ENCODE measurements at regions not wholly inside any gene's neighbourhood (a gene's known extent, or its start where the extent isn't known, plus 50 kb on each side); places are given as distances from the start of the nearest gene placed in this dataset.
A peak's percentile ranks its signal among the peaks of the same experiment; 100 is the strongest.

DNA sequence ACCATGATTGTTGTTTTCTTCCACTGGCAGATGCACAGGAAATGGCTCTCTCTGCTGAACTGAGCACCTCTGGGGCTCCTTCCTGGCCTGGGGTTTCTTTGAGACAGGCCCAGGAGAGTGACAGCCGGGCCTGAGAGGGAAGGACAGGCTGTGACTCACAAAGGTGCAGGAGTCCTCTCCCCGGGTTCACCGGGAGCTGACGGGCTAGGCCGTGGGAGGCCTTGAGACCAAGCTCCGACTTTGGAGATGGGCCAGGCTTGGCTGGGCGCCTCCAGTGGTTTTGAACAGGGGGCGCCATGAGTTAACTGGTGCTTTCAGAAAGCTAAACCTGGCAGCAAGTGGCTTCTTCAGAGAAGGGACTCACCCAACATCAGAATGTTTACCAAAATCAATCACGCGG lies 143.4 kb downstream of the URI1 start (continued):
- TF ChIP-seq IKZF3 (tag by site-specific recombination; IDR thresholded peaks at IDR 0.05) (0 out of 2 replicates have a peak, but pooled peaks have one; percentile 34), ZBTB11 (tag by site-specific recombination; conservative IDR thresholded peaks at IDR 0.05; ENCODE audit: low read depth) (0 out of 2 replicates have a peak, but pooled peaks have one; percentile 32)

DNA sequence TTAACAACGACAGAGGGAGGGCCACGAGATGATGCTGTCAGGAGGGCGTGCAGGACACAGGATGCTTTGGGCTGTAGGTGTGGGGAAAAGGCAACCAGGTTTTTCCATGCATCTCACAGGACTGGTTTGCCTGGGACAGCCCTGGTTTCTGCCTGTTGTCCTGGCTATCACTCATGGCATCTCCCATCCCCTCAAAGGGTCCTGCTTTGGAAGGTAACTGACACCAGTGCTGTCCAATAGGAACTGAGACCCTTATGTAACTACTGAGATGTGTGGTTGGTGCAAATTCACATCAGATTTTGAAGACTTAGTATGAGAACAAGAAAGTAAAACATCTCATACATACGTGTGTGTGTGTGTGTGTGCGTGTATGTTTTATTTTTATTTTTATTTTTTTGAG lies 144.2 kb downstream of the URI1 start:
- H3K27ac ChIP-seq (ENCODE audit: extremely low read depth, low read depth, low read length) = no peak overlapping the region
- ChIA-PET POLR2A (no interaction called here), CTCF (interaction anchor here (0.7 to 1.9 kb wide), 11 partner anchors 13 to 576 kb away, joined by 3 to 5 read pairs (median 3); no protein-coding TSS in a partner anchor)
- TF ChIP-seq PRDM4 (tag by site-specific recombination; IDR thresholded peaks at IDR 0.05) = no peak
- TF ChIP-seq ZNF335 (tag by site-specific recombination; conservative IDR thresholded peaks at IDR 0.05) = peak; percentile 69; the same call in 1 of the 2 replicates
- no peak overlapping the region for H3K4me3 ChIP-seq (ENCODE audit: low read depth, low read length)
- no peaks in the 10 kb centered on the region for H3K36me3 ChIP-seq (ENCODE audit: control insufficient read depth in 2 of 2, insufficient read depth in 1 of 2, low read length in 2 of 2)
- H3K4me1 ChIP-seq (ENCODE audit: control insufficient read depth, insufficient read depth, low read length) = peaks cover 18% of the 10 kb centered on the region
- H3K9me3 ChIP-seq (ENCODE audit: control insufficient read depth, insufficient read depth, low read depth, low read length) = 0 out of 2 replicates have a peak, but pooled peaks cover 2% of the 10 kb centered on the region

DNA sequence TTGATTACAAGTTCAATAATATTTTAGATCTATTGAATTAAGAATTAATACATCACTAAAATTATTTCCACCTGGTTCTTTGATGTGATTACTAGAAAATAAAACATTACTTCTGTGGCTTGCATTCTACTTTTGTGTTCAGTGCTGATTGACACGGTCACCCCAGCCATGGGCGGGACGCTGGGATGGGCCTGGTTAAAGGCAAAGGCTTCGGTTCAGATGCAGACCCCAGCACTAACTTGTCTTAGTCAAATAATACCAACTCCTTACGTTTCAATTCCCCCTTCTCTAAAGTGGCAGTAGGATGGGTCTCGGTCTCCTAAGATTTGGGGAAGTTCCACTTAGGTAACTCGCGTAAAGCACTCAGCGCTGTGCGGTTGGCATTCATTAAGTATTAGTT lies 144.9 kb downstream of the URI1 start:
- Histone ChIP-seq H3K9me3 (ENCODE audit: control insufficient read depth, insufficient read depth, low read depth, low read length) (0 out of 2 replicates have a peak, but pooled peaks cover 2% of the 10 kb centered on the region), H3K27ac (ENCODE audit: extremely low read depth, low read depth, low read length) (no peak overlapping the region), H3K36me3 (ENCODE audit: control insufficient read depth in 2 of 2, insufficient read depth in 1 of 2, low read length in 2 of 2) (no peaks in the 10 kb centered on the region), H3K4me3 (ENCODE audit: low read depth, low read length) (no peak overlapping the region), H3K4me1 (ENCODE audit: control insufficient read depth, insufficient read depth, low read length) (peaks cover 18% of the 10 kb centered on the region)
- CTCF ChIA-PET = interaction anchor here (0.7 to 0.8 kb wide), 3 partner anchors 8 to 575 kb away, joined by 3 read pairs; no protein-coding TSS in a partner anchor
- POLR2A ChIA-PET = no interaction called here
- no peak for TF ChIP-seq ZNF843 (tag by site-specific recombination; IDR thresholded peaks at IDR 0.05)
- no peak for TF ChIP-seq GLIS1 (tag by site-specific recombination; IDR thresholded peaks at IDR 0.05)
- no peak for TF ChIP-seq ZNF16 (tag by site-specific recombination; IDR thresholded peaks at IDR 0.05; ENCODE audit: low read depth)
- no peak for TF ChIP-seq PATZ1 (tag by site-specific recombination; IDR thresholded peaks at IDR 0.05)
- TF ChIP-seq ZNF549 (tag by site-specific recombination; IDR thresholded peaks at IDR 0.05) = no peak
- no peak for TF ChIP-seq YY2 (tag by site-specific recombination; IDR thresholded peaks at IDR 0.05)
- TF ChIP-seq, protein P1, sequence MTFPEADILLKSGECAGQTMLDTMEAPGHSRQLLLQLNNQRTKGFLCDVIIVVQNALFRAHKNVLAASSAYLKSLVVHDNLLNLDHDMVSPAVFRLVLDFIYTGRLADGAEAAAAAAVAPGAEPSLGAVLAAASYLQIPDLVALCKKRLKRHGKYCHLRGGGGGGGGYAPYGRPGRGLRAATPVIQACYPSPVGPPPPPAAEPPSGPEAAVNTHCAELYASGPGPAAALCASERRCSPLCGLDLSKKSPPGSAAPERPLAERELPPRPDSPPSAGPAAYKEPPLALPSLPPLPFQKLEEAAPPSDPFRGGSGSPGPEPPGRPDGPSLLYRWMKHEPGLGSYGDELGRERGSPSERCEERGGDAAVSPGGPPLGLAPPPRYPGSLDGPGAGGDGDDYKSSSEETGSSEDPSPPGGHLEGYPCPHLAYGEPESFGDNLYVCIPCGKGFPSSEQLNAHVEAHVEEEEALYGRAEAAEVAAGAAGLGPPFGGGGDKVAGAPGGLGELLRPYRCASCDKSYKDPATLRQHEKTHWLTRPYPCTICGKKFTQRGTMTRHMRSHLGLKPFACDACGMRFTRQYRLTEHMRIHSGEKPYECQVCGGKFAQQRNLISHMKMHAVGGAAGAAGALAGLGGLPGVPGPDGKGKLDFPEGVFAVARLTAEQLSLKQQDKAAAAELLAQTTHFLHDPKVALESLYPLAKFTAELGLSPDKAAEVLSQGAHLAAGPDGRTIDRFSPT (tag by site-specific recombination; IDR thresholded peaks at IDR 0.05) = no peak
- no peak for TF ChIP-seq ZNF585B (tag by site-specific recombination; IDR thresholded peaks at IDR 0.05)
- no peak for TF ChIP-seq ZEB2 (tag by site-specific recombination; IDR thresholded peaks at IDR 0.05)
- TF ChIP-seq ZNF623 (tag by site-specific recombination; IDR thresholded peaks at IDR 0.05) = no peak
- no peak for TF ChIP-seq BCL6B (tag by site-specific recombination; IDR thresholded peaks at IDR 0.05)
- no peak for TF ChIP-seq ZNF777 (tag by site-specific recombination; IDR thresholded peaks at IDR 0.05; ENCODE audit: borderline replicate concordance)
- no peak for TF ChIP-seq ZNF19 (tag by site-specific recombination; IDR thresholded peaks at IDR 0.05; ENCODE audit: low read depth)
- TF ChIP-seq, protein P2, sequence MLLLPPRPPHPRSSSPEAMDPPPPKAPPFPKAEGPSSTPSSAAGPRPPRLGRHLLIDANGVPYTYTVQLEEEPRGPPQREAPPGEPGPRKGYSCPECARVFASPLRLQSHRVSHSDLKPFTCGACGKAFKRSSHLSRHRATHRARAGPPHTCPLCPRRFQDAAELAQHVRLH (tag by site-specific recombination; IDR thresholded peaks at IDR 0.05) = no peak
- TF ChIP-seq, protein P3, sequence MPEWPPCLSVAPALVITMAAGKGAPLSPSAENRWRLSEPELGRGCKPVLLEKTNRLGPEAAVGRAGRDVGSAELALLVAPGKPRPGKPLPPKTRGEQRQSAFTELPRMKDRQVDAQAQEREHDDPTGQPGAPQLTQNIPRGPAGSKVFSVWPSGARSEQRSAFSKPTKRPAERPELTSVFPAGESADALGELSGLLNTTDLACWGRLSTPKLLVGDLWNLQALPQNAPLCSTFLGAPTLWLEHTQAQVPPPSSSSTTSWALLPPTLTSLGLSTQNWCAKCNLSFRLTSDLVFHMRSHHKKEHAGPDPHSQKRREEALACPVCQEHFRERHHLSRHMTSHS (tag by site-specific recombination; IDR thresholded peaks at IDR 0.05) = no peak
- no peak for TF ChIP-seq ZNF23 (tag by site-specific recombination; IDR thresholded peaks at IDR 0.05; ENCODE audit: borderline replicate concordance)
